ENCODE measurements at regions not wholly inside any gene's neighbourhood (a gene's known extent, or its start where the extent isn't known, plus 50 kb on each side); places are given as distances from the start of the nearest gene placed in this dataset.
A peak's percentile ranks its signal among the peaks of the same experiment; 100 is the strongest.
"Not testable (repeated sequence)": the region's sequence is repeated elsewhere in the genome, so short reads cannot be mapped to it uniquely, and the experiment has no call there.

DNA sequence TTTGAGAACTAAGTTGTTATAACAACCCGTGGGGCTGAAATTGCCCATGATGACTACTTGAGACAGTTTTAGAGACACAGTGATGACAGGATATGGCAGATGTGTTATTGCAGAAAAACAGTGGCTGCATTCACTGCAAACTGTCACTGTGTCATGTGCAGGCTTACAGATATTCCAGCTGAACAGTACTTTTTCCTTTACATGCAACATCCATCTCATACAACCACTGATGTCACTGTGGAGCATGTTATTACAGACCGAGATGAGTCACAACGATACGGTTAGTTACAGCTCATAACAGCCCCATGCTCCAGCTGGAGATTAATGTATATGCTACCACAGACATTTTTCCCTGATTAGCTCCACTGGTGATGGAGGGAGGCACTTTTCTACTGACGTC, 207.4 kb downstream of the TMA16 start:
- TF ChIP-seq, protein P1, sequence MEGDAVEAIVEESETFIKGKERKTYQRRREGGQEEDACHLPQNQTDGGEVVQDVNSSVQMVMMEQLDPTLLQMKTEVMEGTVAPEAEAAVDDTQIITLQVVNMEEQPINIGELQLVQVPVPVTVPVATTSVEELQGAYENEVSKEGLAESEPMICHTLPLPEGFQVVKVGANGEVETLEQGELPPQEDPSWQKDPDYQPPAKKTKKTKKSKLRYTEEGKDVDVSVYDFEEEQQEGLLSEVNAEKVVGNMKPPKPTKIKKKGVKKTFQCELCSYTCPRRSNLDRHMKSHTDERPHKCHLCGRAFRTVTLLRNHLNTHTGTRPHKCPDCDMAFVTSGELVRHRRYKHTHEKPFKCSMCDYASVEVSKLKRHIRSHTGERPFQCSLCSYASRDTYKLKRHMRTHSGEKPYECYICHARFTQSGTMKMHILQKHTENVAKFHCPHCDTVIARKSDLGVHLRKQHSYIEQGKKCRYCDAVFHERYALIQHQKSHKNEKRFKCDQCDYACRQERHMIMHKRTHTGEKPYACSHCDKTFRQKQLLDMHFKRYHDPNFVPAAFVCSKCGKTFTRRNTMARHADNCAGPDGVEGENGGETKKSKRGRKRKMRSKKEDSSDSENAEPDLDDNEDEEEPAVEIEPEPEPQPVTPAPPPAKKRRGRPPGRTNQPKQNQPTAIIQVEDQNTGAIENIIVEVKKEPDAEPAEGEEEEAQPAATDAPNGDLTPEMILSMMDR (conservative IDR thresholded peaks at IDR 0.05; ENCODE audit: low read depth, low read length) = no peak
- no peak overlapping the region for H3K4me3 ChIP-seq (ENCODE audit: low read depth, low read length)
- DNase-seq (ENCODE audit: low read depth) = peak; percentile 55

DNA sequence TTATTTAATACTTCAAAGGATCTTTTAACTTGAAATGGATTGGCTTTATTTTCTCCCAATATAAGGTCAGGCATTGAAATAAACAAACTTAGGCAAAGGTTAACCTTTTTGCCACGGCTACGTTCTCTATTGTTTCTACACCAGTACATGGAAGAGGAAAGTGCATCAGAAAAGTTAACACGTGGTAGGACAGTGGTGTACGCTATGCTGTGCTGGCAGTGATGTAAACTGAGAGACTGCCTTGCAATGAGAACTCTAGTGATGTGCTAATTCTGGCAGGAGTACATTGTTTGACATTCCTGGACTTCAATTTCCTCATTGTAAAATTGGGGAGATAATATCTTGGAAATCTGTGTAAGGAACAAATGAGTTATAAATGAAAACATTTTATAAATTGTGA, 208.2 kb downstream of the TMA16 start:
- peak; percentile 23 for DNase-seq (ENCODE audit: low read depth)
- no peak overlapping the region for H3K4me3 ChIP-seq (ENCODE audit: low read depth, low read length)
- TF ChIP-seq, protein P1 (conservative IDR thresholded peaks at IDR 0.05; ENCODE audit: low read depth, low read length) = no peak

DNA sequence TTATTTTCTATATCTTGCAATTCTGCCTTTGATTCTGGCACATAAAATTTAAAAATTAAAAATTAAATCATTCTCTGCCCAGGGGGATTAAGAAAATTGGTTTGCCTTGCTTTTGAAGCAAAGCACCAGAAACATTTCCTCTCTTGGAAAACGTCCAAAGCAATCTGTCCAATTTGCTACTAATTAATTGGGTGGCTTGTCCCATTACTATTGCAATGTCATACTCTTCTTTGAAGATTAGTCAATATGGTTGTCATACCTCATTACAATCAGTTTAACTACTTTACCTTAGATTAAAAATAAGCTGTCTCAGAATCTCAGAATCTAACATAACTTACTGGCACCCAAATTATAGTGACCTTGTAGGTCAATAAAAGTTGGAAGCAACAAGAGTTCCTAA, 208.8 kb downstream of the TMA16 start:
- TF ChIP-seq, protein P1 (conservative IDR thresholded peaks at IDR 0.05; ENCODE audit: low read depth, low read length) = no peak
- no peak overlapping the region for H3K4me3 ChIP-seq (ENCODE audit: low read depth, low read length)
- no peak for DNase-seq (ENCODE audit: low read depth)

DNA sequence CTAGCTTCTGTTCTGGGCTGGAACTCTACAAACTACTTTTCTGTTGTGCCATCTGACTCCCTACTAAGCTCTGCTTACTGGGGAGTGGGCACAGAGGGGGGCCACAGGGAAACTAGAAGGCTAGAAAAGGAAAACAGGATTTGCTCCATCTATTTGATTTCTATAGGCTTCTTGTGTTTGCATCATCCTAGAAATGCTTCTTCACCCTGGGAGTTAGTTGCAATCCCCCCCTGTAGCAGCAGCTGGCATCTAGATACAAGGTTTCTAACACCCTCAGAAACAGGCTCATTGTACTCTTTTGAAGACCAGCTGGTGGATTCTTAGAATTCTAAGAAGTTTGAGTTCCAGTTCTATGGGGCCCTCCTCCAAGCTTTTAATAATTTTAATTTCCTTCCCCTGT, 213.4 kb downstream of the TMA16 start:
- TF ChIP-seq, protein P1 (conservative IDR thresholded peaks at IDR 0.05; ENCODE audit: low read depth, low read length) = no peak
- H3K4me3 ChIP-seq (ENCODE audit: low read depth, low read length) = no peak overlapping the region
- DNase-seq (ENCODE audit: low read depth) = no peak

DNA sequence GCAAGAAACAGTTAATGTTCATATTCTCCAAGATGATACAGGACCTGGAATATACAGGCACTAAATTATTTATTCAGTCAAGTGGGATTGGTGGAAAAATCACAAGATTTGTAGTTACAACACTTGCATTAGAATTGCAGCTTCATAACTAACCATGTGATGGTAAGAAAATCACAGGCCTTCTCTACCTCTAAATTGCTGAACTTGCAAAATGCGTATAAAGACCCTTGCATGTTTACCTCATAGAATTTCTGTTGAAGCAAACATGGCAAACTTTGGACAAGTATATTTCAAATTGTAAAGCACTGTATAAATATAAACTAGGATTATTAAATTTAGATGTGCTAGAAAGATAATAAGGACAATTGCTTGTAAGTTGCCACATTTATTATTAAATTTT, 215.1 kb downstream of the TMA16 start:
- no peak overlapping the region for H3K4me3 ChIP-seq (ENCODE audit: low read depth, low read length)
- DNase-seq (ENCODE audit: low read depth) = no peak
- TF ChIP-seq, protein P1 (conservative IDR thresholded peaks at IDR 0.05; ENCODE audit: low read depth, low read length) = no peak

DNA sequence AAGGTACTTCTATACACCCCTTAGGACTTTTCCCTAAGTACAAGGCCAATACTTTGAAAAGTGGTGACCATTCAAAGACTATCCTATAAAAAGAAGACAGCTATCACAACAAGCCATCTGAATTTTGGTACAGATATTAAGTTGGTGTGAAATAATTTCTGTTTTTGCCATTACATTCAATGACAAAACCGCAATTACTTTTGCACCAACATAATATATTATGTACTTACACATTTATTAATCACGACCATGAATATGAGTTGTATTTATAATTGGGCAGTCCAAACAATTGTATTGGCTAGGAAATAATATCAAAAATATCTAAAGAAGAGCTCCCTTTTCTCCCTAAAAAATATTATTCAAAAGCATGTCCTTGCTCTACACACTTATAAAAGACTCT, 215.7 kb downstream of the TMA16 start:
- TF ChIP-seq, protein P1 (conservative IDR thresholded peaks at IDR 0.05; ENCODE audit: low read depth, low read length) = no peak
- no peak for DNase-seq (ENCODE audit: low read depth)
- H3K4me3 ChIP-seq (ENCODE audit: low read depth, low read length) = no peak overlapping the region

DNA sequence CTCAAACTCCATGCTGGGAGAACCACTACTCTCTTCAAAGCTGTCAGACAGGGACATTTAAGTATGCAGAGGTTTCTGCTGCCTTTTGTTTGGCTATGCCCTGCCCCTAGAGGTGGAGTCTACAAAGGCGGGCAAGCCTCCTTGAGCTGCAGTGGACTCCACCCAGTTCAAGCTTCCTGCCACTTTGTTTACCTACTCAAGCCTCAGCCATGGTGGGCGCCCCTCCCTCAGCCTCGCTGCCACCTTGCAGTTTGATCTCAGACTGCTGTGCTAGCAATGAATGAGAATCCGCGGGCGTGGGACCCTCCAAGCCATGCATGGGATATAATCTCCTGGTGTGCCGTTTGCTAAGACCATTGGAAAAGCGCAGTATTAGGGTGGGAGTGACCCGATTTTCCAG, 230.0 kb downstream of the TMA16 start:
- not testable (repeated sequence) for H3K4me3 ChIP-seq (ENCODE audit: low read depth, low read length); DNase-seq (ENCODE audit: low read depth)

DNA sequence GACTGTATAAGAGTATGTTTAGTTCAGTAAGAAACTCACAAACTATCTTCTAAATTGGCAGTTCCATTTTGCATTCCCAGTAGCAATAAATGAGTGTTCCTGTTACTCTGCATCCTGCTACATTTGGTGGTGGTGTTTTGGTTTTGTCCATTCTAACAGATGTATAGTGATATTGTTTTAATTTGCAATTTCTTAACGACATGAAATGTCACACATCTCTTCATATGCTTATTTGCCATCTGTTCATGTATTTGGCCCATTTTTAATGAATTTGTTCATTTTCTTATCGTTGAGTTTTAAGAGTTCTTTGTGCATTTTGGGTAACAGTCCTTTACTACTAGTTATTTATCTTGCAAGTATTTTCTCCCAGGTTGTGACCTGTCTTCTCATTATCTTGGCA, 232.2 kb downstream of the TMA16 start:
- TF ChIP-seq, protein P1 (conservative IDR thresholded peaks at IDR 0.05; ENCODE audit: low read depth, low read length) = no peak
- no peak for DNase-seq (ENCODE audit: low read depth)
- no peak overlapping the region for H3K4me3 ChIP-seq (ENCODE audit: low read depth, low read length)
